ENCODE measurements at regions not wholly inside any gene's neighbourhood (a gene's known extent, or its start where the extent isn't known, plus 50 kb on each side); places are given as distances from the start of the nearest gene placed in this dataset.

DNA sequence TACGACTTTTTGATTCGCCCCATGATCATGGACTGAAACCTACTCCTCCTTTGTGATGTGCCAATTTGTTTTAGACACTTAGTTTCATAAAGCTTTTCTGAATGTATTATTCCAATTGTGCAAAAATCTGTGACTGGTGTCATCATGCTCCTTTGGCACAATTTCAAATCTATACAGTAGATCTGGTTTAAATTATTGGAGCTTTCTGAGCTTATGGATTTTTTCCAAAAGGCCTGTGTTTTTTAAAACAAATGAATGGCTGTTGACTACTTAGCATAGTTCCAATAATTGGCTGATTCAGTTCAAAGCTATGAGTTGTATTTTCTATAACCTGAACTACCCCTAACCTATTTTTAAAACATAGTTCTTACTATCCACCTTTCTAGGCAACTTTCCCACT is 282.7 kb downstream of the CNTN3 start:
- TF ChIP-seq, protein P1, sequence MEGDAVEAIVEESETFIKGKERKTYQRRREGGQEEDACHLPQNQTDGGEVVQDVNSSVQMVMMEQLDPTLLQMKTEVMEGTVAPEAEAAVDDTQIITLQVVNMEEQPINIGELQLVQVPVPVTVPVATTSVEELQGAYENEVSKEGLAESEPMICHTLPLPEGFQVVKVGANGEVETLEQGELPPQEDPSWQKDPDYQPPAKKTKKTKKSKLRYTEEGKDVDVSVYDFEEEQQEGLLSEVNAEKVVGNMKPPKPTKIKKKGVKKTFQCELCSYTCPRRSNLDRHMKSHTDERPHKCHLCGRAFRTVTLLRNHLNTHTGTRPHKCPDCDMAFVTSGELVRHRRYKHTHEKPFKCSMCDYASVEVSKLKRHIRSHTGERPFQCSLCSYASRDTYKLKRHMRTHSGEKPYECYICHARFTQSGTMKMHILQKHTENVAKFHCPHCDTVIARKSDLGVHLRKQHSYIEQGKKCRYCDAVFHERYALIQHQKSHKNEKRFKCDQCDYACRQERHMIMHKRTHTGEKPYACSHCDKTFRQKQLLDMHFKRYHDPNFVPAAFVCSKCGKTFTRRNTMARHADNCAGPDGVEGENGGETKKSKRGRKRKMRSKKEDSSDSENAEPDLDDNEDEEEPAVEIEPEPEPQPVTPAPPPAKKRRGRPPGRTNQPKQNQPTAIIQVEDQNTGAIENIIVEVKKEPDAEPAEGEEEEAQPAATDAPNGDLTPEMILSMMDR (IDR thresholded peaks at IDR 0.05 in 2 of 3, conservative IDR thresholded peaks at IDR 0.05 in 1 of 3; ENCODE audit: control insufficient read depth in 2 of 3, extremely low read depth in 1 of 3, insufficient read depth in 1 of 3, low read depth in 3 of 3, low read length in 3 of 3) = no peak
- TF ChIP-seq MYC (IDR thresholded peaks at IDR 0.05; ENCODE audit: insufficient read depth, insufficient read length, insufficient replicate concordance, low read length, severe bottlenecking) = no peak
- TF ChIP-seq, protein P2, sequence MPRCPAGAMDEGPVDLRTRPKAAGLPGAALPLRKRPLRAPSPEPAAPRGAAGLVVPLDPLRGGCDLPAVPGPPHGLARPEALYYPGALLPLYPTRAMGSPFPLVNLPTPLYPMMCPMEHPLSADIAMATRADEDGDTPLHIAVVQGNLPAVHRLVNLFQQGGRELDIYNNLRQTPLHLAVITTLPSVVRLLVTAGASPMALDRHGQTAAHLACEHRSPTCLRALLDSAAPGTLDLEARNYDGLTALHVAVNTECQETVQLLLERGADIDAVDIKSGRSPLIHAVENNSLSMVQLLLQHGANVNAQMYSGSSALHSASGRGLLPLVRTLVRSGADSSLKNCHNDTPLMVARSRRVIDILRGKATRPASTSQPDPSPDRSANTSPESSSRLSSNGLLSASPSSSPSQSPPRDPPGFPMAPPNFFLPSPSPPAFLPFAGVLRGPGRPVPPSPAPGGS (IDR thresholded peaks at IDR 0.05; ENCODE audit: borderline replicate concordance, insufficient read depth, low read depth, low read length, poor library complexity, severe bottlenecking) = no peak
- TF ChIP-seq, protein P3, sequence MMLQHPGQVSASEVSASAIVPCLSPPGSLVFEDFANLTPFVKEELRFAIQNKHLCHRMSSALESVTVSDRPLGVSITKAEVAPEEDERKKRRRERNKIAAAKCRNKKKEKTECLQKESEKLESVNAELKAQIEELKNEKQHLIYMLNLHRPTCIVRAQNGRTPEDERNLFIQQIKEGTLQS (IDR thresholded peaks at IDR 0.05; ENCODE audit: borderline replicate concordance, extremely low read depth, low read depth, low read length) = no peak
- TF ChIP-seq EP300 (IDR thresholded peaks at IDR 0.05; ENCODE audit: borderline replicate concordance in 1 of 2, control insufficient read depth in 1 of 2, low read depth in 2 of 2, low read length in 2 of 2) = no peak
- no peak for TF ChIP-seq HSF1 (IDR thresholded peaks at IDR 0.05; ENCODE audit: low read depth, low read length)
- TF ChIP-seq ZNF24 (IDR thresholded peaks at IDR 0.05) = no peak
- TF ChIP-seq NR2F1 (conservative IDR thresholded peaks at IDR 0.05) = no peak
- no peak for TF ChIP-seq EZH2 (IDR thresholded peaks at IDR 0.05; ENCODE audit: borderline replicate concordance, control insufficient read depth, low read depth, low read length)
- TF ChIP-seq, protein P4, sequence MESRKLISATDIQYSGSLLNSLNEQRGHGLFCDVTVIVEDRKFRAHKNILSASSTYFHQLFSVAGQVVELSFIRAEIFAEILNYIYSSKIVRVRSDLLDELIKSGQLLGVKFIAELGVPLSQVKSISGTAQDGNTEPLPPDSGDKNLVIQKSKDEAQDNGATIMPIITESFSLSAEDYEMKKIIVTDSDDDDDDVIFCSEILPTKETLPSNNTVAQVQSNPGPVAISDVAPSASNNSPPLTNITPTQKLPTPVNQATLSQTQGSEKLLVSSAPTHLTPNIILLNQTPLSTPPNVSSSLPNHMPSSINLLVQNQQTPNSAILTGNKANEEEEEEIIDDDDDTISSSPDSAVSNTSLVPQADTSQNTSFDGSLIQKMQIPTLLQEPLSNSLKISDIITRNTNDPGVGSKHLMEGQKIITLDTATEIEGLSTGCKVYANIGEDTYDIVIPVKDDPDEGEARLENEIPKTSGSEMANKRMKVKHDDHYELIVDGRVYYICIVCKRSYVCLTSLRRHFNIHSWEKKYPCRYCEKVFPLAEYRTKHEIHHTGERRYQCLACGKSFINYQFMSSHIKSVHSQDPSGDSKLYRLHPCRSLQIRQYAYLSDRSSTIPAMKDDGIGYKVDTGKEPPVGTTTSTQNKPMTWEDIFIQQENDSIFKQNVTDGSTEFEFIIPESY (IDR thresholded peaks at IDR 0.05) = no peak
- no peak for TF ChIP-seq SUZ12 (IDR thresholded peaks at IDR 0.05; ENCODE audit: unreplicated experiment)
- TF ChIP-seq POLR2AphosphoS2 (IDR thresholded peaks at IDR 0.05; ENCODE audit: low read depth, low read length) = no peak
- TF ChIP-seq MXI1 (IDR thresholded peaks at IDR 0.05; ENCODE audit: low read depth, low read length) = no peak
- no peak for TF ChIP-seq POLR2AphosphoS5 (IDR thresholded peaks at IDR 0.05; ENCODE audit: low read length)

All from GM12878 (cell line).